ENCODE measurements at regions not wholly inside any gene's neighbourhood (a gene's known extent, or its start where the extent isn't known, plus 50 kb on each side); places are given as distances from the start of the nearest gene placed in this dataset.

GRCh38 chr3:104768886-104769285 is 597.8 kb upstream of the ALCAM start:
- Mint-ChIP-seq H3K4me3 (ENCODE audit: low read depth) (no peak overlapping the region), H3K9me3 (no peaks in the 10 kb centered on the region), H3K4me1 (ENCODE audit: low read depth) (no peaks in the 10 kb centered on the region), H3K36me3 (ENCODE audit: low read depth) (no peaks in the 10 kb centered on the region), H3K27me3 (ENCODE audit: low read depth) (no peaks in the 10 kb centered on the region), H3K27ac (no peak overlapping the region)
- intact Hi-C loops (cut with micrococcal nuclease), result no loop called here
- no peak for DNase-seq (ENCODE audit: low spot score)

DNA sequence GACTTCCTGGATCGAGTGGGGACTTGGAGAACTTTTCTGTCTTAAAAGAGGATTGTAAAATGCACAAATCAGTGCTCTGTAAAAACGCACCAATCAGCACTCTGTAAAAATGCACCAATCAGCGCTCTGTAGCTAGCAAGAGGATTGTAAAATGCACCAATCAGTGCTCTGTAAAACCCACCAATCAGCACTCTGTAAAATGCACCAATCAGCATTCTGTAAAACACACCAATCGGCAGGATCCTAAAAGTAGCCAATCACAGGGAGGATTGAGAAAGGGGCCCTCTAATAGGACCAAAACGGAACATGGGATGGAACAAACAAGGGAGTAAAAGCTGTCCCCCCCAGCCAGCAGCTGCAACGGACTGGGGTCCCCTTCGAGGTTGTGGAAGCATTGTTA is 587.4 kb upstream of the ALCAM start:
- Mint-ChIP-seq H3K4me1 (ENCODE audit: low read depth) (no peaks in the 10 kb centered on the region), H3K36me3 (ENCODE audit: low read depth) (no peaks in the 10 kb centered on the region), H3K9me3 (no peaks in the 10 kb centered on the region), H3K27ac (no peak overlapping the region), H3K4me3 (ENCODE audit: low read depth) (no peak overlapping the region), H3K27me3 (ENCODE audit: low read depth) (no peaks in the 10 kb centered on the region)
- no peak for DNase-seq (ENCODE audit: low spot score)
- intact Hi-C loops (cut with micrococcal nuclease), result no loop called here

DNA sequence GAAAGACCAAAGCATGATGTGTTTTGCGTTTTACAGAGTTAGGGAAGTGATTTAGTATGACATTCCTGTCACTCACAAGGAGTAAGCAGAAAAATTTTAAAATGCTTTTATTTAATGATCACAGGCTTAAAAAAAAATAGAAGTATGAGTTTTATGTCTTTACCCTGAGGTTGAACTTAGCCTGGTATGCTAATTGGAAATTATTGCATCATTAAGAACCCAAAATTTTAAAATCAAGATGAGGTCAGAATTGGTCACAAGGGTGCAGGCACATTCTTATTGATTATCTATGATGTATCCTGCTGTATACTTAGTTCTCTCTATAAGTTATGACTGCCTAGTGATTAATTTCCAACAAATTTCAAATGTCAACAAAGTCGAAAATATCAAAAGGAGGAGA is 585.6 kb upstream of the ALCAM start:
- no peaks in the 10 kb centered on the region for H3K27me3 Mint-ChIP-seq (ENCODE audit: low read depth)
- no peak for DNase-seq (ENCODE audit: low spot score)
- H3K36me3 Mint-ChIP-seq (ENCODE audit: low read depth), result no peaks in the 10 kb centered on the region
- H3K4me1 Mint-ChIP-seq (ENCODE audit: low read depth), result no peaks in the 10 kb centered on the region
- no peak overlapping the region for H3K27ac Mint-ChIP-seq
- intact Hi-C loops (cut with micrococcal nuclease), result no loop called here
- no peak overlapping the region for H3K4me3 Mint-ChIP-seq (ENCODE audit: low read depth)
- H3K9me3 Mint-ChIP-seq, result no peaks in the 10 kb centered on the region

DNA sequence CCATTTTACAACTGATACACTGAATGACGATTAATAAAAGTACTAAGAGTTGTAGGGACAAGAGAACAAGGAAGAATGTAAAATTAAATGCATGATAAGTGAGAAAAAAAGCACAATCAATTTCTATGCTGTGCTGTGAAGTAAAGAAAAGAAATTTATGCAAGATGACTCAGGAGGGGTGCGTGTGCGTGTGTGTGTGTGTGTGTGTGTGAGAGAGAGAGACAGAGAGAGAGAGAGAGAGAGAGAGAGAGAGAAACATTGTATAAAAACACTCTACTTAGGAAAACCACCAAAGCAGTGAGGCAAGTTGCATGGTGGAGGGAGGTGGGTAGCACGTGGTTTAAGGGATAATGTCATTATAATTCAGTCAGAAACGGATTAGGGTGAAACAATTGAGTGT is 580.8 kb upstream of the ALCAM start:
- intact Hi-C loops (cut with micrococcal nuclease), result no loop called here
- H3K9me3 Mint-ChIP-seq, result no peaks in the 10 kb centered on the region
- no peaks in the 10 kb centered on the region for H3K36me3 Mint-ChIP-seq (ENCODE audit: low read depth)
- H3K4me1 Mint-ChIP-seq (ENCODE audit: low read depth), result no peaks in the 10 kb centered on the region
- H3K4me3 Mint-ChIP-seq (ENCODE audit: low read depth), result no peak overlapping the region
- no peaks in the 10 kb centered on the region for H3K27me3 Mint-ChIP-seq (ENCODE audit: low read depth)
- no peak overlapping the region for H3K27ac Mint-ChIP-seq
- no peak for DNase-seq (ENCODE audit: low spot score)

DNA sequence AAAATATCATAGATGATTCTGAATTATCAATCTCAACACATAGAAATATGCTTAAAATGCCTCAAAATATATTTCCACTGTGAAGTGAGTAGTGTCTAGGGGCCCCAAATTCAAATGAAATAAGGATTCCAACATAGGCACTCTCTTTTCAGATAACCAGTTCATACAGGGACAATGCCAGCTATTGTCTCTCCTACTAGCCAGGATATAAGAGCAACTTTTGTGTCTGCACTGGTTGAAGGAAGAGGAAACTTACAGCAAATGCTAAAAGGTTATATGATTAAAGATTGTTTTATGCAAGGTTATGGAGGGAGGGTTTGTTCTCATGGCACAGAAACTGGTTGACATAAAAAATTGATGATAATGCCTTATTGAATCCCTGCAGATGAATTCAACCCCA is 579.4 kb upstream of the ALCAM start:
- no peak overlapping the region for H3K4me3 Mint-ChIP-seq (ENCODE audit: low read depth)
- intact Hi-C loops (cut with micrococcal nuclease), result no loop called here
- no peaks in the 10 kb centered on the region for H3K9me3 Mint-ChIP-seq
- DNase-seq (ENCODE audit: low spot score), result no peak
- H3K4me1 Mint-ChIP-seq (ENCODE audit: low read depth), result no peaks in the 10 kb centered on the region
- H3K27me3 Mint-ChIP-seq (ENCODE audit: low read depth), result no peaks in the 10 kb centered on the region
- no peaks in the 10 kb centered on the region for H3K36me3 Mint-ChIP-seq (ENCODE audit: low read depth)
- H3K27ac Mint-ChIP-seq, result no peak overlapping the region

DNA sequence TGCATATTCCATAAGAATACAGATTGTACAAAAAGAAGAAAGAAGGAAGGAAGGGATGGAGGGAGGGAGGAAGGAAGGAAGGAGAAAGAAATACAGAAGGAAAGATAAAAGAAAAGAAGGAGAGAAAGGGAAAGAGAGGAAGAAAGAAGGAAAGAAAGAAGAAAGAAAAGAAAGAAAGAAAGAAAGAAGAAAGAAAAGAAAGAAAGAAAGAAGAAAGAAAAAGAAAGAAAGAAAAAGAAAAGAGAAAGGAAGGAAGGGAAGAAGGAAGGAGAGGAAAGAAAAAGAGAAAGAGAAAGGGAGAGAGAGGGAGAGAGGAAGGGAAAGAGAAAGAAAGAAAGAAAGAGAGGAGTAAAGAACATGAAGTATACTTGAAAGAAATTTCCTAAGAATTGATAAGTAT is 577.9 kb upstream of the ALCAM start:
- Mint-ChIP-seq H3K27ac (no peak overlapping the region), H3K9me3 (no peaks in the 10 kb centered on the region), H3K4me1 (ENCODE audit: low read depth) (no peaks in the 10 kb centered on the region), H3K36me3 (ENCODE audit: low read depth) (no peaks in the 10 kb centered on the region), H3K4me3 (ENCODE audit: low read depth) (no peak overlapping the region), H3K27me3 (ENCODE audit: low read depth) (no peaks in the 10 kb centered on the region)
- no peak for DNase-seq (ENCODE audit: low spot score)
- intact Hi-C loops (cut with micrococcal nuclease), result no loop called here

GRCh38 chr3:104791331-104791730 is 575.4 kb upstream of the ALCAM start:
- no peaks in the 10 kb centered on the region for H3K4me1 Mint-ChIP-seq (ENCODE audit: low read depth)
- no peak overlapping the region for H3K27ac Mint-ChIP-seq
- no peak overlapping the region for H3K4me3 Mint-ChIP-seq (ENCODE audit: low read depth)
- DNase-seq (ENCODE audit: low spot score), result no peak
- no peaks in the 10 kb centered on the region for H3K36me3 Mint-ChIP-seq (ENCODE audit: low read depth)
- intact Hi-C loops (cut with micrococcal nuclease), result no loop called here
- H3K27me3 Mint-ChIP-seq (ENCODE audit: low read depth), result no peaks in the 10 kb centered on the region
- H3K9me3 Mint-ChIP-seq, result no peaks in the 10 kb centered on the region

GRCh38 chr3:104796556-104796955 is 570.2 kb upstream of the ALCAM start:
- Mint-ChIP-seq H3K4me1 (ENCODE audit: low read depth) (no peaks in the 10 kb centered on the region), H3K36me3 (ENCODE audit: low read depth) (no peaks in the 10 kb centered on the region), H3K27me3 (ENCODE audit: low read depth) (no peaks in the 10 kb centered on the region), H3K9me3 (no peaks in the 10 kb centered on the region), H3K4me3 (ENCODE audit: low read depth) (no peak overlapping the region), H3K27ac (no peak overlapping the region)
- intact Hi-C loops (cut with micrococcal nuclease), result no loop called here
- no peak for DNase-seq (ENCODE audit: low spot score)

GRCh38 chr3:104805042-104805441 is 561.7 kb upstream of the ALCAM start:
- H3K4me3 Mint-ChIP-seq (ENCODE audit: low read depth), result no peak overlapping the region
- DNase-seq (ENCODE audit: low spot score), result no peak
- H3K36me3 Mint-ChIP-seq (ENCODE audit: low read depth), result no peaks in the 10 kb centered on the region
- no peaks in the 10 kb centered on the region for H3K4me1 Mint-ChIP-seq (ENCODE audit: low read depth)
- intact Hi-C loops (cut with micrococcal nuclease), result no loop called here
- H3K9me3 Mint-ChIP-seq, result no peaks in the 10 kb centered on the region
- H3K27me3 Mint-ChIP-seq (ENCODE audit: low read depth), result no peaks in the 10 kb centered on the region
- H3K27ac Mint-ChIP-seq, result no peak overlapping the region

DNA sequence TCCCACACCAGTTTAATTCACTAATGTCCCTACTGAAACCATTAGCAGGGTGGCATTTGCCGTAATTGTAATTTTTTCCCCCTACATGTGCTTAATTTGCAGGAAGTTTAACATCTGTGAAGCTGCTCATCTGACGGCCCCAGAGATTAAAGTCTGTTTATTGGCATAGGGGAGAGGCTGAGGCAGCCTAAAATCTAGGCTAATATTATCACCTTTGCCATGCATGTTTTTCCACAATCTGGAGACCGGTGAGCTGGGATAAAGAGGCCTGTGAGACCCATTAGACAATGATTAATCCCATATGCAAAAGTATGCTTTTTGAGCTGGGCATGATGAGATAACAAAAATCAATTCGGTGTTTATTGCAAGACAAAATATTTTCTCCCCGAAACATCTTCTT is 561.2 kb upstream of the ALCAM start:
- DNase-seq (ENCODE audit: low spot score), result no peak
- Mint-ChIP-seq H3K36me3 (ENCODE audit: low read depth) (no peaks in the 10 kb centered on the region), H3K27ac (no peak overlapping the region), H3K9me3 (no peaks in the 10 kb centered on the region), H3K4me1 (ENCODE audit: low read depth) (no peaks in the 10 kb centered on the region), H3K27me3 (ENCODE audit: low read depth) (no peaks in the 10 kb centered on the region), H3K4me3 (ENCODE audit: low read depth) (no peak overlapping the region)
- intact Hi-C loops (cut with micrococcal nuclease), result no loop called here

- Mint-ChIP-seq H3K27ac (no peak overlapping the region), H3K36me3 (ENCODE audit: low read depth) (no peaks in the 10 kb centered on the region), H3K9me3 (no peaks in the 10 kb centered on the region), H3K27me3 (ENCODE audit: low read depth) (no peaks in the 10 kb centered on the region), H3K4me1 (ENCODE audit: low read depth) (no peaks in the 10 kb centered on the region), H3K4me3 (ENCODE audit: low read depth) (no peak overlapping the region)
- DNase-seq (ENCODE audit: low spot score), result no peak
- intact Hi-C loops (cut with micrococcal nuclease), result no loop called here
These were observed 555.8 kb upstream of the ALCAM start for GRCh38 chr3:104810896-104811295.

GRCh38 chr3:104816008-104816407 is 550.7 kb upstream of the ALCAM start:
- no peaks in the 10 kb centered on the region for H3K27me3 Mint-ChIP-seq (ENCODE audit: low read depth)
- H3K9me3 Mint-ChIP-seq, result peaks cover 8% of the 10 kb centered on the region
- no peak for DNase-seq (ENCODE audit: low spot score)
- H3K4me1 Mint-ChIP-seq (ENCODE audit: low read depth), result no peaks in the 10 kb centered on the region
- no peak overlapping the region for H3K4me3 Mint-ChIP-seq (ENCODE audit: low read depth)
- intact Hi-C loops (cut with micrococcal nuclease), result no loop called here
- no peaks in the 10 kb centered on the region for H3K36me3 Mint-ChIP-seq (ENCODE audit: low read depth)
- H3K27ac Mint-ChIP-seq, result no peak overlapping the region

DNA sequence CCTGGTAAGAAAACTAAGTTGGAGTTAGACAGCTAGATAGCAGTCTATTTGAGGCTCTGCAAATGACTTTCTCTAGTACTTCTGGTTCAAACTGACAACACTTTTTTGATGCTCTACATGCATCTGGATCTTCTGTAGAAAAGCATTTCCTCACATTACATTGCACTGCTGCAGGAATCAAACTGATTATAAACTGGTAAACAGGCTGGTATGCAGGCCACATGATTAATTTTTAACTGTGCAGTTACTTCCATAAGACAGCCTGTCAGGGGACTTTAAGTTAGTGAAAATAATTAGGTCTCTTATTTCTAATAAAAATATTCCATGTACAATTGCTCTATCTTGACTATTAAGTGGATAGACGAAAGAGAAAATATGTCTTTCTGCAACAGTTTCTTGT is 550.0 kb upstream of the ALCAM start:
- Mint-ChIP-seq H3K4me3 (ENCODE audit: low read depth) (no peak overlapping the region), H3K4me1 (ENCODE audit: low read depth) (no peaks in the 10 kb centered on the region), H3K9me3 (peaks cover 12% of the 10 kb centered on the region), H3K27ac (no peak overlapping the region), H3K27me3 (ENCODE audit: low read depth) (no peaks in the 10 kb centered on the region), H3K36me3 (ENCODE audit: low read depth) (no peaks in the 10 kb centered on the region)
- intact Hi-C loops (cut with micrococcal nuclease), result no loop called here
- DNase-seq (ENCODE audit: low spot score), result no peak

- no peak overlapping the region for H3K27ac Mint-ChIP-seq
- intact Hi-C loops (cut with micrococcal nuclease), result no loop called here
- H3K4me1 Mint-ChIP-seq (ENCODE audit: low read depth), result no peaks in the 10 kb centered on the region
- H3K27me3 Mint-ChIP-seq (ENCODE audit: low read depth), result no peaks in the 10 kb centered on the region
- no peak overlapping the region for H3K4me3 Mint-ChIP-seq (ENCODE audit: low read depth)
- peaks cover 12% of the 10 kb centered on the region for H3K9me3 Mint-ChIP-seq
- no peak for DNase-seq (ENCODE audit: low spot score)
- no peaks in the 10 kb centered on the region for H3K36me3 Mint-ChIP-seq (ENCODE audit: low read depth)
These were observed 547.4 kb upstream of the ALCAM start for GRCh38 chr3:104819333-104819732.

Data from activated T-helper 2 cell treated with anti-CD3 and anti-CD28 coated beads, Interferon-gamma antibody, Interleukin-2, Interleukin-4, amounts not matched to agents 10 μg/mL and 5 μg/mL and 100 μg/mL, durations not matched to agents 14 hours and 24 hours and 36 hours (primary cell).